HCT116 (cell line): ENCODE measurements at regions not wholly inside any gene's neighbourhood (a gene's known extent, or its start where the extent isn't known, plus 50 kb on each side); places are given as distances from the start of the nearest gene placed in this dataset.

ENCODE experiments used
- ATAC-seq: fragments of 200-7000 bp; cut with Tn5 transposase; 2 replicates; pipeline ENCODE4 v1.9.1; 2020; ENCODE audit warnings: mild to moderate bottlenecking, moderate library complexity
- BruUV-seq: library from RNA; stranded (reverse); fragments of 400-500 nt; replicated peaks from 2 replicates; lab custom pipeline; 2021; lab: Mats Ljungman, UMichigan
- CTCF ChIA-PET: fragments of 300-600 bp; sonication (Branson Sonifier 250); formaldehyde crosslinking; loops from one replicate; lab custom pipeline; 2021; ENCODE audit warnings: antibody characterized with exemption; lab: Charles Lee
- POLR2A ChIA-PET: fragments of 300-600, 350-600 bp; sonication (Branson Sonifier 250); formaldehyde crosslinking; loops from one replicate; lab custom pipeline; 2021; ENCODE audit warnings: antibody characterized with exemption; lab: Charles Lee
- RAD21 ChIA-PET, 2 experiments: fragments of 300-600 bp; sonication (Branson Sonifier 250); formaldehyde crosslinking; loops; one replicate each; lab custom pipeline; 2023; ENCODE audit warnings: low total read pairs in 2 of 2; ENCODE audit not compliant: uncharacterized antibody in 2 of 2, unreplicated experiment in 2 of 2, low non-redundant PET in 1 of 2; lab: Charles Lee
- DNase-seq: peaks from one replicate; pipeline ENCODE4 v3.0.0-alpha.2; 2010; ENCODE audit warnings: low read depth, low spot score
- H2AFZ ChIP-seq: fragments of 200-600 bp; shearing (Covaris generic), sonication (generic); 2 replicates; pipeline ENCODE4 v1.6.1; 2017; ENCODE audit warnings: low read depth, mixed run types, mixed read lengths, antibody characterized with exemption, low read length; ENCODE audit not compliant: poor library complexity, severe bottlenecking
- H3K27ac ChIP-seq: 2 replicates; pipeline ENCODE4 v1.5.1; 2012; ENCODE audit warnings: low read depth, low read length
- H3K27me3 ChIP-seq: fragments of 200-600 bp; sonication (generic); 2 replicates; pipeline ENCODE4 v1.6.1; 2016; ENCODE audit warnings: mixed run types, low read length, mixed read lengths; ENCODE audit not compliant: insufficient read depth
- H3K36me3 ChIP-seq, 2 experiments: fragments of 200-500 bp in 1 of 2; fragments of 200-600 bp in 1 of 2; sonication (Bioruptor generic) in 1 of 2; sonication (generic) in 1 of 2; 2 replicates each; pipeline versions ENCODE4 v1.5.1 to v1.6.1; 2014 to 2016; ENCODE audit warnings: low read length in 2 of 2, inconsistent platforms in 1 of 2, mixed read lengths in 1 of 2, mixed run types in 1 of 2; ENCODE audit not compliant: insufficient read depth in 2 of 2, control insufficient read depth in 1 of 2
- H3K4me1 ChIP-seq, 2 experiments: fragments of 200-600 bp in 1 of 2; sonication (generic) in 1 of 2; 2 replicates each; pipeline versions ENCODE4 v1.5.1 to v1.6.1; 2012 to 2017; ENCODE audit warnings: low read length in 2 of 2, inconsistent platforms in 1 of 2, mild to moderate bottlenecking in 1 of 2, mixed read lengths in 1 of 2, mixed run types in 1 of 2, moderate library complexity in 1 of 2; ENCODE audit not compliant: insufficient read depth in 2 of 2, control insufficient read depth in 1 of 2
- H3K4me2 ChIP-seq: fragments of 200-600 bp; sonication (generic); 2 replicates; pipeline ENCODE4 v1.6.1; 2017; ENCODE audit warnings: mixed run types, low read length, mixed read lengths
- H3K4me3 ChIP-seq, 2 experiments: fragments of 200-600 bp in 1 of 2; sonication (generic) in 1 of 2; replicated peaks in 1 of 2; 2 replicates each; pipeline ENCODE4 v1.5.1; 2011 to 2016; ENCODE audit warnings: low read length in 2 of 2, control low read depth in 1 of 2, low read depth in 1 of 2, mild to moderate bottlenecking in 1 of 2, mixed read lengths in 1 of 2, mixed run types in 1 of 2
- H3K79me2 ChIP-seq: fragments of 200-600 bp; sonication (generic); 2 replicates; pipeline ENCODE4 v1.6.1; 2017; ENCODE audit warnings: mild to moderate bottlenecking, mixed run types, low read length, moderate library complexity, mixed read lengths; ENCODE audit not compliant: insufficient read depth
- H3K9ac ChIP-seq: fragments of 200-600 bp; sonication (generic); 2 replicates; pipeline ENCODE4 v1.6.1; 2016; ENCODE audit warnings: low read length, mixed read lengths
- H3K9me2 ChIP-seq: fragments of 200-600 bp; sonication (generic), shearing (Covaris generic); 2 replicates; pipeline ENCODE4 v1.6.1; 2017; ENCODE audit warnings: mixed run types, mild to moderate bottlenecking, moderate library complexity; ENCODE audit not compliant: insufficient read depth
- H3K9me3 ChIP-seq, 2 experiments: fragments of 200-500 bp in 1 of 2; fragments of 200-600 bp in 1 of 2; sonication (Bioruptor generic) in 1 of 2; sonication (generic) in 1 of 2; 2 replicates each; pipeline ENCODE4 v1.6.1; 2014 to 2017; ENCODE audit warnings: low read length in 2 of 2, mixed read lengths in 2 of 2, inconsistent platforms in 1 of 2, low read depth in 1 of 2, mild to moderate bottlenecking in 1 of 2, mixed run types in 1 of 2, moderate library complexity in 1 of 2; ENCODE audit not compliant: control insufficient read depth in 1 of 2, insufficient read depth in 1 of 2
- H4K20me1 ChIP-seq: fragments of 200-600 bp; sonication (generic), shearing (Covaris generic); 2 replicates; pipeline ENCODE4 v1.6.1; 2017; ENCODE audit warnings: mixed run types, mild to moderate bottlenecking, moderate library complexity; ENCODE audit not compliant: insufficient read depth
- CEBPB ChIP-seq: IDR thresholded peaks from 2 replicates; pipeline ENCODE4 v1.6.1; 2012; ENCODE audit warnings: low read depth
- ELF1 ChIP-seq: IDR thresholded peaks from 2 replicates; pipeline ENCODE4 v1.6.1; 2012; ENCODE audit warnings: low read depth, borderline replicate concordance
- EZH2 ChIP-seq: fragments of 200-600 bp; sonication (generic); IDR thresholded peaks from 2 replicates; pipeline ENCODE4 v1.6.1; 2017; ENCODE audit warnings: antibody characterized with exemption, mixed run types
- EZH2phosphoT487 ChIP-seq: fragments of 200-600 bp; IDR thresholded peaks from 2 replicates; pipeline ENCODE4 v1.6.1; 2018; ENCODE audit warnings: antibody characterized with exemption, borderline replicate concordance
- FOSL1 ChIP-seq: IDR thresholded peaks from 2 replicates; pipeline ENCODE4 v1.6.1; 2012; ENCODE audit warnings: low read depth
- JUND ChIP-seq: IDR thresholded peaks from 2 replicates; pipeline ENCODE4 v1.6.1; 2012
- POLR2A ChIP-seq: IDR thresholded peaks from 2 replicates; pipeline ENCODE4 v1.7.0; 2011; ENCODE audit warnings: borderline replicate concordance; ENCODE audit not compliant: insufficient read depth, insufficient read length; ENCODE audit errors: extremely low read depth
- RAD21 ChIP-seq: IDR thresholded peaks from 2 replicates; pipeline ENCODE4 v1.6.1; 2012; ENCODE audit warnings: low read depth, mild to moderate bottlenecking
- SRF ChIP-seq: IDR thresholded peaks from 2 replicates; pipeline ENCODE4 v1.6.1; 2012; ENCODE audit warnings: low read depth
- TCF7L2 ChIP-seq: IDR thresholded peaks from 2 replicates; pipeline ENCODE4 v1.7.0; 2011; ENCODE audit warnings: borderline replicate concordance, inconsistent platforms; ENCODE audit not compliant: insufficient read depth, insufficient read length; ENCODE audit errors: extremely low read depth
- ZFX ChIP-seq: fragments of 450-650 bp; IDR thresholded peaks from 2 replicates; pipeline ENCODE4 v1.6.1; 2017
- ZNF274 ChIP-seq: fragments of 200-500 bp; sonication (Bioruptor generic); IDR thresholded peaks from 2 replicates; pipeline ENCODE4 v1.6.1; 2014; ENCODE audit warnings: mild to moderate bottlenecking, low read depth, low read length, inconsistent platforms
- intact Hi-C: fragments of 100-400 bp; cut with micrococcal nuclease; formaldehyde crosslinking; loops from 2 replicates; pipeline ENCODE4 v1.10.0; 2022
- TF ChIP-seq, protein P1 (sequence below): IDR thresholded peaks from 2 replicates; pipeline ENCODE4 v1.6.1; 2012
- TF ChIP-seq, protein P2 (sequence below): IDR thresholded peaks from 2 replicates; pipeline ENCODE4 v1.6.1; 2012
- TF ChIP-seq, protein P3 (sequence below): IDR thresholded peaks from 2 replicates; pipeline ENCODE4 v1.6.1; 2011; ENCODE audit warnings: mild to moderate bottlenecking, low read length, moderate library complexity; ENCODE audit not compliant: insufficient replicate concordance; ENCODE audit errors: extremely low read depth

- ChIA-PET RAD21 (no interaction called here), CTCF (no interaction called here), POLR2A (no interaction called here)
- Histone ChIP-seq H4K20me1 (no peaks in the 10 kb centered on the region), H3K36me3 (no peaks in the 10 kb centered on the region), H3K9ac (no peak overlapping the region), H3K4me2 (no peak overlapping the region), H3K27ac (no peak overlapping the region), H3K4me1 (no peaks in the 10 kb centered on the region), H3K4me3 (no peak overlapping the region), H3K79me2 (no peaks in the 10 kb centered on the region), H3K9me3 (no peaks in the 10 kb centered on the region), H3K9me2 (no peaks in the 10 kb centered on the region; the same call in 1 of the 2 replicates), H2AFZ (no peak overlapping the region), H3K27me3 (no peaks in the 10 kb centered on the region)
- intact Hi-C loops, result no loop called here
- BruUV-seq, result no TSS peak
- no peak for ATAC-seq
- no peak for DNase-seq
- no peak for TF ChIP-seq JUND
- TF ChIP-seq SRF, result no peak
- no peak for TF ChIP-seq RAD21
- no peak for TF ChIP-seq POLR2A
- TF ChIP-seq EZH2, result no peak
- no peak for TF ChIP-seq CEBPB
- TF ChIP-seq TCF7L2, result no peak
- TF ChIP-seq ZFX, result no peak
- no peak for TF ChIP-seq ELF1
- TF ChIP-seq, protein P1, sequence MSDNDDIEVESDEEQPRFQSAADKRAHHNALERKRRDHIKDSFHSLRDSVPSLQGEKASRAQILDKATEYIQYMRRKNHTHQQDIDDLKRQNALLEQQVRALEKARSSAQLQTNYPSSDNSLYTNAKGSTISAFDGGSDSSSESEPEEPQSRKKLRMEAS, result no peak
These were observed 724.2 kb downstream of the CD109 start for GRCh38 chr6:74420221-74420620.

- DNase-seq (no peak), ATAC-seq (no peak)
- H3K4me3 ChIP-seq, result no peak overlapping the region
- no peak overlapping the region for H3K4me2 ChIP-seq
- H3K79me2 ChIP-seq, result no peaks in the 10 kb centered on the region
- intact Hi-C loops, result no loop called here
- H3K4me1 ChIP-seq, result no peaks in the 10 kb centered on the region
- H3K36me3 ChIP-seq, result no peaks in the 10 kb centered on the region
- H3K9me3 ChIP-seq, result no peaks in the 10 kb centered on the region
- RAD21 ChIA-PET, result no interaction called here
- H3K27ac ChIP-seq, result no peak overlapping the region
- no peak for TF ChIP-seq EZH2phosphoT487
- TF ChIP-seq, protein P2, sequence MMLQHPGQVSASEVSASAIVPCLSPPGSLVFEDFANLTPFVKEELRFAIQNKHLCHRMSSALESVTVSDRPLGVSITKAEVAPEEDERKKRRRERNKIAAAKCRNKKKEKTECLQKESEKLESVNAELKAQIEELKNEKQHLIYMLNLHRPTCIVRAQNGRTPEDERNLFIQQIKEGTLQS, result no peak
- TF ChIP-seq FOSL1, result no peak
- no peak for TF ChIP-seq JUND
- no peak for TF ChIP-seq ELF1
- TF ChIP-seq TCF7L2, result no peak
- TF ChIP-seq, protein P3, sequence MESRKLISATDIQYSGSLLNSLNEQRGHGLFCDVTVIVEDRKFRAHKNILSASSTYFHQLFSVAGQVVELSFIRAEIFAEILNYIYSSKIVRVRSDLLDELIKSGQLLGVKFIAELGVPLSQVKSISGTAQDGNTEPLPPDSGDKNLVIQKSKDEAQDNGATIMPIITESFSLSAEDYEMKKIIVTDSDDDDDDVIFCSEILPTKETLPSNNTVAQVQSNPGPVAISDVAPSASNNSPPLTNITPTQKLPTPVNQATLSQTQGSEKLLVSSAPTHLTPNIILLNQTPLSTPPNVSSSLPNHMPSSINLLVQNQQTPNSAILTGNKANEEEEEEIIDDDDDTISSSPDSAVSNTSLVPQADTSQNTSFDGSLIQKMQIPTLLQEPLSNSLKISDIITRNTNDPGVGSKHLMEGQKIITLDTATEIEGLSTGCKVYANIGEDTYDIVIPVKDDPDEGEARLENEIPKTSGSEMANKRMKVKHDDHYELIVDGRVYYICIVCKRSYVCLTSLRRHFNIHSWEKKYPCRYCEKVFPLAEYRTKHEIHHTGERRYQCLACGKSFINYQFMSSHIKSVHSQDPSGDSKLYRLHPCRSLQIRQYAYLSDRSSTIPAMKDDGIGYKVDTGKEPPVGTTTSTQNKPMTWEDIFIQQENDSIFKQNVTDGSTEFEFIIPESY, result no peak
- TF ChIP-seq ZNF274, result no peak
- TF ChIP-seq, protein P1, result no peak
- POLR2A ChIA-PET, result no interaction called here
- H3K9me2 ChIP-seq, result no peaks in the 10 kb centered on the region; the same call in 1 of the 2 replicates
- no peak overlapping the region for H2AFZ ChIP-seq
- H4K20me1 ChIP-seq, result no peaks in the 10 kb centered on the region
- CTCF ChIA-PET, result no interaction called here
- BruUV-seq, result no TSS peak
- no peak overlapping the region for H3K9ac ChIP-seq
- no peaks in the 10 kb centered on the region for H3K27me3 ChIP-seq
These were observed 719.1 kb downstream of the CD109 start for GRCh38 chr6:74415056-74415455.
